H1 (cell line): ENCODE measurements at regions not wholly inside any gene's neighbourhood (a gene's known extent, or its start where the extent isn't known, plus 50 kb on each side); places are given as distances from the start of the nearest gene placed in this dataset.

Experiments used
- CHD1 ChIP-seq: IDR thresholded peaks from 2 replicates; pipeline ENCODE4 v1.6.1; 2012; ENCODE audit warnings: low read depth, low read length, improper control_type of control experiment
- EZH2 ChIP-seq: fragments of 200-600 bp; sonication (generic); IDR thresholded peaks from 2 replicates; pipeline ENCODE4 v1.7.1; 2012; ENCODE audit warnings: low read depth, mild to moderate bottlenecking, moderate library complexity, low read length, inconsistent platforms; ENCODE audit not compliant: severe bottlenecking
- GTF2F1 ChIP-seq: IDR thresholded peaks from 2 replicates; pipeline ENCODE4 v1.6.1; 2012; ENCODE audit warnings: low read depth, low read length, improper control_type of control experiment, borderline replicate concordance
- KDM1A ChIP-seq: fragments of 200-600, 300-600 bp; sonication (generic); IDR thresholded peaks from 2 replicates; pipeline ENCODE4 v1.7.1; 2016; ENCODE audit warnings: mild to moderate bottlenecking, low read length, borderline replicate concordance
- POLR2A ChIP-seq, 2 experiments: IDR thresholded peaks; 1 replicate in 1 of 2; 2 replicates in 1 of 2; pipeline ENCODE4 v1.6.1; 2011; ENCODE audit warnings: low read depth in 2 of 2, low read length in 2 of 2, mild to moderate bottlenecking in 2 of 2; ENCODE audit errors: control extremely low read depth in 1 of 2
- POLR2AphosphoS5 ChIP-seq: IDR thresholded peaks from 2 replicates; pipeline ENCODE4 v1.6.1; 2011; ENCODE audit warnings: low read depth, low read length
- RBBP5 ChIP-seq: IDR thresholded peaks from 2 replicates; pipeline ENCODE4 v1.7.1; 2012; ENCODE audit warnings: low read depth, mild to moderate bottlenecking, inconsistent platforms, low read length, moderate library complexity, borderline replicate concordance
- SP2 ChIP-seq: IDR thresholded peaks from 2 replicates; pipeline ENCODE4 v1.6.1; 2012; ENCODE audit warnings: mild to moderate bottlenecking, low read length, inconsistent platforms
- TF ChIP-seq, protein P1 (sequence below), 3 experiments: IDR thresholded peaks; 1 replicate in 2 of 3; 2 replicates in 1 of 3; pipeline versions ENCODE4 v1.5.1 to v1.6.1; 2011; ENCODE audit warnings: low read length in 3 of 3, mild to moderate bottlenecking in 3 of 3, inconsistent platforms in 2 of 3, low read depth in 1 of 3, moderate library complexity in 1 of 3; ENCODE audit not compliant: insufficient read depth in 1 of 3; ENCODE audit errors: control extremely low read depth in 1 of 3

DNA sequence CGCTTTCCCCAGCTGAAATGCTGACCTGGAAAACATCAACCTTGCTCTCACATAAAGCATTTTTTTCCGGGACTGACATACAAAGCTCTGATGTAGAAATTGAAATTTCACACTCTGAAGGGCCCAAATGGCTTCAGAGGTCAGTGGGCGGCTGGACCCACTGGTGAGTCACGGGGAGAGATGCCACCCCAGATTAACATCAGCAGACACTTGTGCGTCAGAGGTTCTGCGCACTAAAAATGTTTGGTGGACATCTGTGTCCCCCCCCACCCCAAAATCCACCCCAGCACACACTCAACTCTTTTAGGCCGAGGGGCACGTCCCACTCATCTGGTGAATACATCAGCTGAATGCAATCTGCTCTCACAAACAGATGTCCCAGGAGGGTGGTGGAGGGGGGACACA lies 208.9 kb downstream of the ASB1 start:
- TF ChIP-seq GTF2F1 (no peak), KDM1A (no peak), POLR2A (IDR thresholded peaks at IDR 0.05; ENCODE audit: control extremely low read depth in 1 of 2, low read depth in 2 of 2, low read length in 2 of 2) (no peak), SP2 (no peak), RBBP5 (no peak), CHD1 (no peak), POLR2AphosphoS5 (no peak), EZH2 (no peak)
- TF ChIP-seq, protein P1, sequence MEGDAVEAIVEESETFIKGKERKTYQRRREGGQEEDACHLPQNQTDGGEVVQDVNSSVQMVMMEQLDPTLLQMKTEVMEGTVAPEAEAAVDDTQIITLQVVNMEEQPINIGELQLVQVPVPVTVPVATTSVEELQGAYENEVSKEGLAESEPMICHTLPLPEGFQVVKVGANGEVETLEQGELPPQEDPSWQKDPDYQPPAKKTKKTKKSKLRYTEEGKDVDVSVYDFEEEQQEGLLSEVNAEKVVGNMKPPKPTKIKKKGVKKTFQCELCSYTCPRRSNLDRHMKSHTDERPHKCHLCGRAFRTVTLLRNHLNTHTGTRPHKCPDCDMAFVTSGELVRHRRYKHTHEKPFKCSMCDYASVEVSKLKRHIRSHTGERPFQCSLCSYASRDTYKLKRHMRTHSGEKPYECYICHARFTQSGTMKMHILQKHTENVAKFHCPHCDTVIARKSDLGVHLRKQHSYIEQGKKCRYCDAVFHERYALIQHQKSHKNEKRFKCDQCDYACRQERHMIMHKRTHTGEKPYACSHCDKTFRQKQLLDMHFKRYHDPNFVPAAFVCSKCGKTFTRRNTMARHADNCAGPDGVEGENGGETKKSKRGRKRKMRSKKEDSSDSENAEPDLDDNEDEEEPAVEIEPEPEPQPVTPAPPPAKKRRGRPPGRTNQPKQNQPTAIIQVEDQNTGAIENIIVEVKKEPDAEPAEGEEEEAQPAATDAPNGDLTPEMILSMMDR (IDR thresholded peaks at IDR 0.05; ENCODE audit: control extremely low read depth in 1 of 3, insufficient read depth in 1 of 3, low read depth in 1 of 3, low read length in 3 of 3): no peak
